ENCODE measurements at regions not wholly inside any gene's neighbourhood (a gene's known extent, or its start where the extent isn't known, plus 50 kb on each side); places are given as distances from the start of the nearest gene placed in this dataset.

GRCh38 chr14:87725318-87725717 lies 267.7 kb downstream of the GALC start:
- TF ChIP-seq MAZ (IDR thresholded peaks at IDR 0.05; ENCODE audit: borderline replicate concordance, low read depth, low read length) (no peak), SMC3 (IDR thresholded peaks at IDR 0.05; ENCODE audit: low read depth, low read length) (no peak), FOS (IDR thresholded peaks at IDR 0.05; ENCODE audit: low read depth, low read length) (no peak), RAD21 (IDR thresholded peaks at IDR 0.05; ENCODE audit: low read length) (no peak), POLR2A (IDR thresholded peaks at IDR 0.05; ENCODE audit: low read depth, low read length) (no peak), USF2 (IDR thresholded peaks at IDR 0.05; ENCODE audit: low read depth, low read length) (no peak), CTCF (conservative IDR thresholded peaks at IDR 0.05; ENCODE audit: low read depth, low read length) (no peak), RCOR1 (IDR thresholded peaks at IDR 0.05; ENCODE audit: insufficient replicate concordance, low read length) (no peak), CEBPB (IDR thresholded peaks at IDR 0.05; ENCODE audit: low read depth, low read length) (no peak)
- TF ChIP-seq, protein P1, sequence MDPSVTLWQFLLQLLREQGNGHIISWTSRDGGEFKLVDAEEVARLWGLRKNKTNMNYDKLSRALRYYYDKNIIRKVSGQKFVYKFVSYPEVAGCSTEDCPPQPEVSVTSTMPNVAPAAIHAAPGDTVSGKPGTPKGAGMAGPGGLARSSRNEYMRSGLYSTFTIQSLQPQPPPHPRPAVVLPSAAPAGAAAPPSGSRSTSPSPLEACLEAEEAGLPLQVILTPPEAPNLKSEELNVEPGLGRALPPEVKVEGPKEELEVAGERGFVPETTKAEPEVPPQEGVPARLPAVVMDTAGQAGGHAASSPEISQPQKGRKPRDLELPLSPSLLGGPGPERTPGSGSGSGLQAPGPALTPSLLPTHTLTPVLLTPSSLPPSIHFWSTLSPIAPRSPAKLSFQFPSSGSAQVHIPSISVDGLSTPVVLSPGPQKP (IDR thresholded peaks at IDR 0.05; ENCODE audit: borderline replicate concordance, low read depth, low read length), result no peak
- no peaks in the 10 kb centered on the region for H3K27me3 ChIP-seq (ENCODE audit: control insufficient read depth, insufficient read depth, low read length)
- H3K4me1 ChIP-seq (ENCODE audit: control insufficient read depth, insufficient read depth, low read length), result no peaks in the 10 kb centered on the region
- no peaks in the 10 kb centered on the region for H3K9me1 ChIP-seq (ENCODE audit: insufficient read depth, low read length)
- ChIA-PET POLR2A (ENCODE audit: unreplicated experiment) (no interaction called here), CTCF (no interaction called here)
- H3K36me3 ChIP-seq (ENCODE audit: control insufficient read depth, insufficient read depth, low read length), result no peaks in the 10 kb centered on the region
- no peak overlapping the region for H4K5ac ChIP-seq (ENCODE audit: low read depth, low read length)
- no peak overlapping the region for H2AFZ ChIP-seq (replicated peaks; ENCODE audit: low read length, poor library complexity)
- no peak overlapping the region for H3K14ac ChIP-seq (replicated peaks; ENCODE audit: low read depth, low read length)
- intact Hi-C loops (cut with micrococcal nuclease), result no loop called here
- peaks cover 6% of the 10 kb centered on the region for H3K9me3 ChIP-seq (ENCODE audit: control insufficient read depth, insufficient read depth, low read length)
- in situ Hi-C loops (cut with MboI; ENCODE audit: low sequenced_read_pairs), result no loop called here
- H2BK15ac ChIP-seq (ENCODE audit: low read depth, low read length), result no peak overlapping the region
- H3K9ac ChIP-seq (ENCODE audit: low read depth, low read length), result no peak overlapping the region
- H3K4me3 ChIP-seq (ENCODE audit: insufficient read depth, low read depth, low read length), result no peak overlapping the region
- H3K27ac ChIP-seq (ENCODE audit: insufficient read depth, low read length), result no peak overlapping the region
- H4K91ac ChIP-seq (ENCODE audit: insufficient read depth, low read depth, low read length), result no peak overlapping the region
- WGBS, 2 experiments (ENCODE audit: extremely low coverage in 2 of 2, insufficient read length in 1 of 2), result no CpG with 5 or more reads among the region's 4 CpGs
- H2BK20ac ChIP-seq (ENCODE audit: low read depth, low read length), result no peak overlapping the region
- no peak for ATAC-seq (ENCODE audit: low read depth)
- H2AK9ac ChIP-seq (replicated peaks; ENCODE audit: low read depth, low read length, poor library complexity), result no peak overlapping the region
- DNase-seq, result no peak
- no TSS peak for BruUV-seq (replicated peaks)
- no peak overlapping the region for H3K4me2 ChIP-seq (ENCODE audit: low read depth, low read length)
- H2AK5ac ChIP-seq (ENCODE audit: low read depth, low read length), result no peak overlapping the region
- no peak overlapping the region for H3K4ac ChIP-seq (ENCODE audit: low read depth, low read length)
- H2BK5ac ChIP-seq (ENCODE audit: low read depth, low read length, poor library complexity, severe bottlenecking), result no peak overlapping the region
- H3K79me1 ChIP-seq (ENCODE audit: low read depth in 1 of 2, low read length in 2 of 2), result no peaks in the 10 kb centered on the region
- no peak overlapping the region for H3K56ac ChIP-seq (ENCODE audit: extremely low read depth, insufficient read depth, low read length)
- dilution Hi-C loops (cut with HindIII; ENCODE audit: low sequenced_read_pairs, unreplicated experiment), result no loop called here
- H4K20me1 ChIP-seq (ENCODE audit: insufficient read depth, low read length), result no peaks in the 10 kb centered on the region
- no peak overlapping the region for H2BK120ac ChIP-seq (ENCODE audit: low read depth, low read length)
- no peak overlapping the region for H3K18ac ChIP-seq (ENCODE audit: low read depth, low read length)
- no peak overlapping the region for H4K8ac ChIP-seq (ENCODE audit: low read depth in 2 of 2, low read length in 2 of 2)
- no peak overlapping the region for H3K23ac ChIP-seq (ENCODE audit: low read depth, low read length)

All from IMR-90 (cell line).